Fibroblast of skin of scalp (primary cell): ENCODE measurements at regions not wholly inside any gene's neighbourhood (a gene's known extent, or its start where the extent isn't known, plus 50 kb on each side); places are given as distances from the start of the nearest gene placed in this dataset.

Source experiments
- DNase-seq: peaks from one replicate; pipeline ENCODE4 v3.0.0-alpha.2; 2013

GRCh38 chr21:39052718-39053117 is 130.5 kb downstream of the PSMG1 start:
- DNase-seq, result no peak

GRCh38 chr21:39051588-39051949 is 131.7 kb downstream of the PSMG1 start:
- peak; percentile 96 for DNase-seq

DNA sequence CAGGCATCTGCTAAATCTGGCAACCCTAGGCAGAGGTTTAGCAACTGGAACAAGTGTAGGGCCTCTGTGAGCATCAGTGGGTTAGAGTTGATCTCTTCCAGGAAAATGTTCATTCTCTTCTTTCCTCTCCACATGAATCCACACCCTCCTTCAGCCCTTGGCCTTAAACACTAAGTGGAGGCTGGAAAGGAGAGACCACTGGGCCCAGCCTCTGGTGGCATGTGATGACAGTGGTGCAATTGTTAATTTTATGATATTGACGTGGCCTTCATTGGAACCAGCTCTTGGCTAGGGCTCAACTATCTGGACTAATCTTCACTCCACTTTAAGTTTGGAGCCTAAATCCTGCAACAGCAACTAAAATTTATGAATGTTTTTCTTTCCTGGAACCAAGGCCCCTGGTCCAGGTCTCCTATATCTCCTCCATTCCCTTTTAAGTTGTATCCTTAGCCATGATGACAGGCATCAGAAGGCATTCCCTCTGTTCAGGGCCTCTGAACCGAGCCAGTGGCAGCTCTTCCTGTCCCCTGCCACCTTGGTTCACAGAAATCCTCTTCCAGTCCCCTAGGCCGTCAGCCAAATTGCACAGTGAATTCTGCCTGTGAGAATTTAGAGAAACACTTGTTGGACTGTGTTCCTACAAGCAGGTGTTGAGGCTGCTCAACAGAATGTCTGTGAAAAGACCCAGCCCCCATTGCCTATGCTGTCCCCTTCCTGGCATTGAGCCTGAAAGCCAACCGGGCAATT is 132.2 kb downstream of the PSMG1 start:
- no peak for DNase-seq

DNA sequence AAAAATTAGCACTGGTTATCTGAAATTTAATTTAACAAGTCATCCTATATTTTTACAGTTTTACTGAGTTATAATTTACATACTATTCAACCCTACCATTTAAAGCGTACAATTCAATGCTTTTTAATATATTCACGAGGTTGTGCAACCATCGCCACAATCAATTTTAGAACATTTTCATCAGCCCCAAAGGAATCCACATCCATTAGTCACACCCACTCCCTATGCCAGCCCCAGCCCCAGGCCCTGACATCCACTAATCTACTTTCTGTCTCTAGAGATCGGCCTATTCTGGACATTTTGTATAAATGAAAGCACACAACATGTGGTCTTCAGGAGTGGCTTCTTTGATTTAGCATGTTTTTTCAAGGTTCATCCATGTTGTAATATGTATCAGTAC is 134.7 kb downstream of the PSMG1 start:
- peak; percentile 79 for DNase-seq

GRCh38 chr21:39048064-39048463 is 135.2 kb downstream of the PSMG1 start:
- DNase-seq, result peak; percentile 46

DNA sequence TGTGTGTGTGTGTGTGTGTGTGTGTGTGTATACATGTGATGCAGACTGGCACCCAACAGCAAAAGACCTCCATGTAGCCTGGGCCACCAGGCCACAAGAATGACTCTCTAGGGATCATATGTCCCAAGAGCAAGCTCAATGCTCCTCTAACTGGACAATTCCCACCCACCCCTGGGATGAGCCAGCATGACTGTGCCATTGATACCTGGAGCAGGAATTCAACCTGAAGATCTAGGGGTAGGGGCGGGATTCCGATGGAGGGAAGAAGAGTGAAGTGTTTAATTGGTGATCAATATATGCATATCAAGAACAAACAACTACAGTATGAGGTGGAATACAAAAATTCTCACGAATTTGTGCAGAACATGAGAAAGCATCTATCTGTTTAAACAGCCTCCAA is 136.2 kb downstream of the PSMG1 start:
- no peak for DNase-seq

- DNase-seq, result no peak
Observed at GRCh38 chr21:39046236-39046916, 136.9 kb downstream of the PSMG1 start.

GRCh38 chr21:39041816-39042215 is 141.4 kb downstream of the PSMG1 start:
- DNase-seq, result no peak

DNA sequence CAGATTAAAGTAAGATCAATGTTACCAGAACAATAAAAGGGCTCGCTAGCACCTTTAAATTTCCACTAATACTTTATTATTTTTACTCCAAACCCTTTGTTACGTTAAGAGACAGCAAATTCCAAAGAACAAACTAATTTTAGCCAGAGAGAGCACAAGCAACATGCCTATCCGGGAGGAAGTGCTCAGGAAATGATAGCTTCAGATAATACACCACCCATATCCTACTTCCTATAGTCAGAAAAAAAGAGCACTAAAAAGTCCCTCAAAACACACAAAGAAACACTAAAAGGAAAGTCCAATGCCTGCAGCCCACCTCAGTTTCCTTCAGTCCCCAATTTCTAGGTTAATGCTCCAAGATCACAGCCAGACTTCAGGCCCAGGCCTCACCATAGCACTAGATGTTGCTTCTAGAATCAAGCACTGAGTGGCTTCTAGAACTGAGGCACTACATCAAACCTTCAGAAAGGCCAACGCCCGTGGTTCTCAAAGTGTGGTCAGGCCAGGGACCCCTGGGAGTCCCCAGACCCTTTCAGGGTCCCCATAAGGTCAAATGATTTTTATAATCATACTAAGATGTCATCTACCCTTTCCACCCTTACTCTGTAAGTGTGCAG is 142.6 kb downstream of the PSMG1 start:
- DNase-seq, result no peak

GRCh38 chr21:39037807-39038405 is 145.3 kb downstream of the PSMG1 start:
- no peak for DNase-seq

GRCh38 chr21:39036581-39036980 is 146.7 kb downstream of the PSMG1 start:
- no peak for DNase-seq

- DNase-seq, result no peak
Observed at GRCh38 chr21:39034590-39035536, 148.4 kb downstream of the PSMG1 start.

DNA sequence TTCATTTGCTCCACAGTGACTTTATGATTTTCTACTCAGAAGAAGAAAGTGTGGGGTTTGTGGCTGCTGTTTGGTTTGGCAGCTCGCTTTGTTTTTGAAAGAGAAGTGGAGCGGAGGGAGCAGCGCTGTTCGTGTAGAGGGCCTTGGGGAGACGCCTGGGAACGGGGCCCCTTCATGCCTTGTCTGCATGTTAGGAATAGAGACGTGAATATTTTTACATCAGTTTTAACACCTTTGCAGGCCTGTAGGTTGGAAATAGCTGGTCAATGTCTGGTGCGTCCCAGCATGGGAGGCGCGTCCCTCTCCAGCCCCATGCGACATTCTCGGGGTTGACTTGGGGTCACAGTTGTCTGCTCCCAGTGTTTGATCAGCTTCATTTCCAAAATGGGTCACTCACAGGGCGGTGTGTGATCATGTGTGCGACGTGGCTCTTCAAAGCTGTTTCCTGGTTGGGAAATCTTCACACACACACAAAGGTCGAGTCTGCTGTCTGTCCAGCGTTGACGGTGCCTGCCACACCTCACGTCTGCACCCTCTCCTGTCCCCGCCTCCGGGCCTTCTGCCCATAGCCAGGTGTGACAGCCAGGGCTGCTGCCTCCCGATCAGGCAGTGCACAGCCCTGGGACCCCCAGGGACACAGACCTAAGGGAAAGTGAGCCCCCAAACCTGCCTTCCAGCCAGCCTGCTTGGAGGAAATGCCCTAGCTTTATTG is 149.2 kb downstream of the PSMG1 start:
- peak; percentile 34 for DNase-seq

DNA sequence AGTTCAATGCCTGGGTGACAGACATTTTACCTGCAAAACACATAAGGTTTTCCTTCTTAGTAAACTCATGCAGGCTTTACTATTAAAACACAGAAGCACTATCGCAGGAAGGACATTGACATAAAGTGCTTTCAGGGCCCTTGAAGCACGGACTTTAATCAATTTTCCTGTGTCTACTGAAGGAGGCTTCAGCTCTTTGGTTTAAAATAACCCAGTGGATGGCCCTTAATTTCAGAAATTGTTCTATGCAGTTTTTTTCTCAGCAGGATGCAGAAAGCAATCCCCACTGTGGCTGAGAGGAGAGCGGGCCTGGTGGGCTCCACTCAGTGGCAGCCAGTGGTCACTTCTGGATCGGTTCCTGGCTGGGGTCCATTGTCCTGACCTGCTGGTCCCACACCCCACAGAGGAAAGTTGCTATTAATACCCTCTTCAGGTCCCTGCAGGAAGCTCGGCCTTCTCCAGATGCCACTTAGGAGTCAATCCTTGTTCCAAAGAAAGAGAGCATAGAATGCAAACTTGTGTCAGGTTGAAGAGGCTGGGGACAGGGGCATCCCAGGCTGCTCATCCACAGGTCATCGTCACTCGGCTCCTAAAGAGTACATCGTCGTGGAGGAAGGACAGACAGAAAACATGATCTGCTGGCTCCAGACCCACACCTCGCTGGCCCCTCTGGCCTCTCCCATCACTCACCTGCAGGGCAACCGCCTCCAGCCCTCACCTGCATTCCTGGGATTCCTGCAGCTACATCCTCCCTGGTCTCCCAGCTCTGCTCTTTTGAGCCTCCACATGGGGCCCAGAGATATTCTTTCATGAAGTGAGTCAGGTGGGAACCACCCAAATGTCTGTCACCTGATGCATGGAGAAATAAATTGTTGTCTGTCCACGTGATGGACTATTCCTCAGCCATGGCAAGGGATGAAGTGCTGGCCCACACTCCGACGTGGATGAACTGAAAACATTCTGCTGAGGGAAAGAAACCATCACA is 153.1 kb downstream of the PSMG1 start:
- DNase-seq, result no peak

DNA sequence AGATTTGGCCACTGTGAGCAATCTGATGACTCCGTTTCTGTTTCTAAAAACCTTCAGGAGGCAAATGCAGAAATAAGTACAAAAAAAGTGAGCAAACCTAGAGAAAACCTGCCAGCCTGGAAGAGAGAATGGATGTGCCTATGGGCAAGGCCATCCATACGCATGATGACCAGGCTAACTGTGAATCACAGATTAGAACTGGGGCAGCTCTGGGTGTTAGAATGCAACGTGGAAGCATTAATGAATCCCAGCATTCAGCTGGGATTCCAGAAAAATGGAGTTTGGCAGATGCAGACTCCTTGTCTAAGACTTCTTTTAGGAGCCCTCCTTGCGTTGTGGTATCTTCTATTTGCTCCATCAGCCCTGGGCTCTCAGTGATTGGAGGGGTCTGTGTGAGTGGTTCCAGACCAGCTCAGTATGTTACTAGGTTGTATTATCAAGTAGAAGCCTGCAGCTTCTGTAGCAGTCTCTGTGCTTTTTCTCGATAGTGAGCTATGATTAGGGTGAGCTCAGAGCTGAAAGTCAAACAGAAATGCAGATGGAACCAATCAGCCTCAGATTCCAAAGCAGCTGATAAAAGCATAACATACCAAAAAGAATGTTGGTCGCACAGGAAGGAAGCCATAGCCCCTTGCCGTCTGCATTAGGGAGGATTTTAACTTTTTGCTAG is 154.0 kb downstream of the PSMG1 start:
- DNase-seq, result peak; percentile 85

- no peak for DNase-seq
Observed at GRCh38 chr21:39025198-39025597, 158.1 kb downstream of the PSMG1 start.

GRCh38 chr21:39024538-39024937 is 158.7 kb downstream of the PSMG1 start:
- DNase-seq, result no peak

DNA sequence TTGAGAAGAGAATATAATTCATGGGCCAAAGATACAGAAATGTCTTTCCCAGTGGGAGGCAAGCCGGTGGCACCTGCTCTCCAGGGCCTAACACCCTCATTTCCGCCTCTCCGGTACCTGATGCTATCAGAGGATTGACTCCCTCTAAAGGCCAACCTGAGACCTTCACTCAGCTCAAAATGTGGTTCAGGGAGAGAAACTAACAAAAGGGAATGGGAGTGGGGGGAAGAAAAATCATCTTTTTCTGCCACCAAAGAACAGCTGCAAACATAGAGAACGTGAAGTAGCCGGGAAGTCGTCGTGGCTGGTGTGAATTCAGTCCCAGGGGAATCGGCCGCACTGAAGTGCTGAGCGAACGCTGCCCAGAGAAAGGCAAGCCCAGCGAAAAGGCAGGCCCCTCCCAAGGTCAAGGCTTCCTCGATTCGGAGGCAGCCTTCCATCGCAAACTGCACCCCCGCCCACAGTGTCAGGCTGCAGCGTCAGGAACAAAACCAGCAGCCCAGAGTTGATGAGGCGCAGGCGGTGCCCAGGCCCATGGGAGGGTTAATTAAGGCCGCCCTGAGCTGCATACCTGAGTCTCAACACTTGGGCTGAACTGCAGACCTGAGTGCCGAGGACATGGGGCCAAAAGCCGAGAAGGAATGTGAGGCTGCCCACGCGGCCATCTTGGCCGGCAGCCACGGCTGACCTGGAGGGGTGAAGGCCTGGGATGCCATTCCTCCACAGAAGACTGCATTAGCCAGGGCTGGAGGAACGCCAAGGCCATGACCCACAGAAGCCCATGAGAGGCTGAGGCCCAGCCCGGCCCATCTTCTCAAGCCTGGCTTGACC is 160.2 kb downstream of the PSMG1 start:
- DNase-seq, result peak; percentile 33

GRCh38 chr21:39022466-39022862 is 160.8 kb downstream of the PSMG1 start:
- no peak for DNase-seq
